Activated T-helper 17 cell treated with anti-CD3 and anti-CD28 coated beads, Interleukin-2, amount 50 U/mL, for 72 hours (primary cell): ENCODE measurements at regions not wholly inside any gene's neighbourhood (a gene's known extent, or its start where the extent isn't known, plus 50 kb on each side); places are given as distances from the start of the nearest gene placed in this dataset.

Source experiments
- ATAC-seq: fragments of 150-1000 bp; cut with Tn5 transposase; replicated peaks from 2 replicates; pipeline ENCODE4 v1.10.0; 2021; ENCODE audit warnings: mild to moderate bottlenecking, moderate library complexity
- H3K27ac Mint-ChIP-seq: one replicate; pipeline ENCODE4 v1.8.0; 2022; ENCODE audit warnings: mixed read lengths
- H3K27me3 Mint-ChIP-seq: one replicate; pipeline ENCODE4 v1.8.0; 2022; ENCODE audit warnings: mixed read lengths
- H3K36me3 Mint-ChIP-seq: one replicate; pipeline ENCODE4 v1.8.0; 2022; ENCODE audit warnings: low read depth, mild to moderate bottlenecking, mixed read lengths
- H3K4me1 Mint-ChIP-seq: one replicate; pipeline ENCODE4 v1.8.0; 2022; ENCODE audit warnings: mixed read lengths
- H3K4me3 Mint-ChIP-seq: one replicate; pipeline ENCODE4 v1.8.0; 2022; ENCODE audit warnings: mild to moderate bottlenecking, mixed read lengths
- H3K9me3 Mint-ChIP-seq: one replicate; pipeline ENCODE4 v1.8.0; 2022; ENCODE audit warnings: mixed read lengths

DNA sequence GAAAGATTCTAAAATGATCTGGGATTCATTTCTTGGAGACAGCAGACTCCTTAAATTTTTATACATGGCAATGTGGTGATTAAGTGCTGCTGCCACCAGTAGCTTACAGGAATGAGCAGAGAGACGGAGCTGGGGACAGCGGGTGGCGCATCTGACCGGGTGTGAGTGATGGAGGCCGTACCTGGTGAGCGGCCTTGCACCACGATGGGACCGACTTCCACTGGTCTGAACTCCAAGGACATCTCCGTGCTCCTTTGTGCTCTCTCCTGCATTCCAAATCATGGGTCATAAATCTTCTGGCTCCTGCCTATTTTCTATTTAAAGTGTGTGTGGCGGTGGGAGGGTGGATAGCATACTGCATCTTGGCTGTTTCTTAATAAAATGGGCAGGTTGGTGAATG is 262.6 kb downstream of the ABHD5 start:
- Mint-ChIP-seq H3K4me3 (no peak overlapping the region), H3K27me3 (peaks cover 13% of the 10 kb centered on the region), H3K4me1 (no peaks in the 10 kb centered on the region), H3K36me3 (no peaks in the 10 kb centered on the region), H3K27ac (no peak overlapping the region), H3K9me3 (no peaks in the 10 kb centered on the region)
- no peak for ATAC-seq

DNA sequence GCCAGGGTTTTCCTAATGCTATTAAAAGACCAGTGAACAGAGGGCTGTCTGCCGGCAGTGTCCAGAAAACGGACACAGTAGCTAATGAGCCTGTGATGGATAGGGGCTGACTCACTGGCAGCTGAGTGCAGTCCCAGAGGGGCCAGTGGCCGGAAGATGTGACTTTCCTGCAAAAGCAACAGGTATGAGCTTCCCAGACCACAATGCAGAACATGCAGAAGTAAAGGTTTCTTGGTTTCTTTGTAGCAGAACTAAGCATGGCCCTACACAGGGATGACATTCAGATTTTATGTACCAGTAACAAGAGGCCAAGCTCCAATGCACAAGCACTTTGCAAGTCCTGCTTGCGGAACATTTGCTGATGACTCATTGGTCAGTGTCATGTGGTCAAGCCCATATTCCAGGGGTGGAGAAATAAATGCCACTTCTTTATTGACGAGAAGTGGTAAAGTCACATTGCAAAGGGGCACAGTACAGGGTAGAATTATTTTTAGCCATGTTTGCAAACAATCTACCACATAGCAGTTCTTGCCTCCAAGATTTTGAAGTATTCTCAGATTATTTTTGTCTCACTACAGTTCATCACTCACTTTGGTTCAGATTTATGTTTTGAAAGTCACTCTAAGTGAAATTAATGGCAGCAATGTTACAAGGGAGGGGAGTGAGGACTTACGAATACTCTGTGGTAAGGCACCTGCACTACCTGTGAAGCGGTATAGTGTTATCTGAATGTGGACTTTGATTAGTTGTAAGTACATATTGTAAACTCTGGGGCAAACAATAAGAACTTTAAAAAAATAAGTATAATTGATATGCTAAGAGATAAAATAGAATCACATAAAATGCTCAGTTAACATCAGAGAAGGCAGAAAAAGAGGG is 263.3 kb downstream of the ABHD5 start:
- Mint-ChIP-seq H3K4me3 (no peak overlapping the region), H3K9me3 (no peaks in the 10 kb centered on the region), H3K27me3 (peaks cover 9% of the 10 kb centered on the region), H3K36me3 (no peaks in the 10 kb centered on the region), H3K27ac (no peak overlapping the region), H3K4me1 (no peaks in the 10 kb centered on the region)
- no peak for ATAC-seq

DNA sequence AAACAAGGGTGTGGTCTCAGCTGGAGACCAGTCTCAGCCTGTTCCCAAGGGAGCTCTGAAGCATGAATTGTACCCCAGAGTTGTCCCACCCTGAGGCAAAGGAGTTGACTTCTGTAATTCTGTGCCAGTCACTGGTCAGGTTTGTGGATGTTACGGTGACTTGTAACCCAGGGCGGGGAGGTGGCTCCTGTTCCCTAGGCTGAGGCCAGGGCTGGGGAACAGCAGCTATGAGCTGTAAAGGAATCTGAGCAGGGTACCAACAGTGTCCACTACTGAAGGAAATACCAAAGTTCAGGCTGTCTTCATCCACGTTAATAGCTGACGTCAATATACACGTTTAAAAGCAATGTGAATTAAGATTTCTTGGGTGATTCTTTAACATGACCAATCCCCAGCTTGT is 266.2 kb downstream of the ABHD5 start:
- Mint-ChIP-seq H3K4me1 (no peaks in the 10 kb centered on the region), H3K9me3 (no peaks in the 10 kb centered on the region), H3K27me3 (peaks cover 4% of the 10 kb centered on the region), H3K4me3 (no peak overlapping the region), H3K27ac (no peak overlapping the region), H3K36me3 (no peaks in the 10 kb centered on the region)
- ATAC-seq, result no peak

DNA sequence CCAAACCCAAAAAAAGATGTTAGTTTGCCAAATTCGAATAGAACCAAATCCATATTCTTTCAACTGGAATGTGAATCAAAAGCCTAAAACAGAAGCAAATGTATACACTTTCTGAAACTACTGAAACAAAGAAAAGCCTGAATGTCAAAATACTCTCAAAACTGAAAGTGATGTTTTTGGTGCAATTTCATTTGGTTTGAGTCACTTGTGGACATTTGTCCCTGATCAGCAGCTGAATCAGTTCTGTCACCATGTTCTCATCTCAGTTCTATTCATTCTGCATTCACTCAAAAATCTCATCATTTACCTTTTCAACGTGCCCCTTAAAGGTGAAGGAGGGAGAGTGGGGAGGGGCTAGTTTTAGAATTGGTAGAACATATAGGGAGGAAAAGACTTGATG is 266.8 kb downstream of the ABHD5 start:
- Mint-ChIP-seq H3K4me3 (no peak overlapping the region), H3K4me1 (no peaks in the 10 kb centered on the region), H3K27me3 (peaks cover 4% of the 10 kb centered on the region), H3K36me3 (no peaks in the 10 kb centered on the region), H3K9me3 (no peaks in the 10 kb centered on the region), H3K27ac (no peak overlapping the region)
- no peak for ATAC-seq

DNA sequence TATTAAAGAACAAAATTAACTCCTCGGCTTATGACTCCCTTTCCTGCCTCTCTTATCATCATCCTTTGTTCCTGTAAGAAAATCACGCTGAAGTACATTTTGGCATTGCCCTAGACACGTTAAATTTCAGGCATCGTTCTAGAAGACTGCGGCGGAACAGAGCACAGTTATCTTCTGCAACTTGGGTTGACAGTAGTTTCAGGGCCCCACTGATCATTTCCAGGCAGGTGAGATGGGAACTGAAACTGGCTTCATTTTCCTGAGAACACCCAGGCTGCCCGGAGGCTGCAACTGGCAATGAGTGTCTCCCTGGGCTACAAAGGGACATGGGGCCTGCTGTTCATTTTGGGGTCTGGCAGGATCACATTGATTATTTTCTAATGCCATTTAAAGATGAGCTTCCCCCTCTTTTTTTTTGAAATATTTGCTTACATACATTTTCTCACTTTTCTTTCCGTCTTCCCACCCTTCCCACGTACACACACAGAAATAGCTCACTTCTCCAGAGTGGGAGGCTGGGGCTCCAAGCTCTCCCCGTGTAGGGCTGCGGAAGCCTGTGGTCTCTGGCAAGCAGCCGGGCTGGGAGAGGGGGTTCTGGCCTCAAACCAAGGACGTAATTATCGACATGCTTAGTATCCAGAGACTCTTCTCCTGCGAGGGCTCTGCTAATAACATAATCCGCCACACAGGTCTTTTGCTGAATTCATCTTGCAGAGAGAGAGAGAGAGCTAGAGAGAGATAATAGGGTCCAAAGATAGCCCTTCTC is 267.4 kb downstream of the ABHD5 start:
- no peaks in the 10 kb centered on the region for H3K36me3 Mint-ChIP-seq
- no peaks in the 10 kb centered on the region for H3K9me3 Mint-ChIP-seq
- peaks cover 4% of the 10 kb centered on the region for H3K27me3 Mint-ChIP-seq
- no peak overlapping the region for H3K4me3 Mint-ChIP-seq
- H3K27ac Mint-ChIP-seq, result no peak overlapping the region
- no peak for ATAC-seq
- no peaks in the 10 kb centered on the region for H3K4me1 Mint-ChIP-seq

DNA sequence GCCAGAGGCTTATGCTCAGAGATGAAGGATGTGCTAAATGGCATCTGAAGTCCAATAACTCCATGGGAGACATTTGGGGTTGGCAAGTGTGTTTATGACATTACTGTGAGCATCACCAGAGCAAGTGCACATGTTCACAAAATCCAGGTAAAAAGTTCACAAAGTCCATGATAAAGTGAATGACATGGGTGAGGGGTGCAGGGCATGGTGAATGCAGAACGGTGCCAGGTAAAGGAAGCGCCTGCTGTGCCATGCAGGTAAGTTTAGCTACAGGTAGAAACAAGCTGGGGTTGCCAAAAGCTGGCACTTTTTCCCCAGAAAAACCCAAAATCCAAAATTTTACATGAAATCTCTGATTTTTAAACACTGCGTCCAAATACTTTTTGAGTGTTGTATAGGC is 268.2 kb downstream of the ABHD5 start:
- H3K36me3 Mint-ChIP-seq, result no peaks in the 10 kb centered on the region
- peaks cover 4% of the 10 kb centered on the region for H3K27me3 Mint-ChIP-seq
- H3K4me3 Mint-ChIP-seq, result no peak overlapping the region
- ATAC-seq, result no peak
- H3K27ac Mint-ChIP-seq, result no peak overlapping the region
- H3K4me1 Mint-ChIP-seq, result no peaks in the 10 kb centered on the region
- no peaks in the 10 kb centered on the region for H3K9me3 Mint-ChIP-seq

DNA sequence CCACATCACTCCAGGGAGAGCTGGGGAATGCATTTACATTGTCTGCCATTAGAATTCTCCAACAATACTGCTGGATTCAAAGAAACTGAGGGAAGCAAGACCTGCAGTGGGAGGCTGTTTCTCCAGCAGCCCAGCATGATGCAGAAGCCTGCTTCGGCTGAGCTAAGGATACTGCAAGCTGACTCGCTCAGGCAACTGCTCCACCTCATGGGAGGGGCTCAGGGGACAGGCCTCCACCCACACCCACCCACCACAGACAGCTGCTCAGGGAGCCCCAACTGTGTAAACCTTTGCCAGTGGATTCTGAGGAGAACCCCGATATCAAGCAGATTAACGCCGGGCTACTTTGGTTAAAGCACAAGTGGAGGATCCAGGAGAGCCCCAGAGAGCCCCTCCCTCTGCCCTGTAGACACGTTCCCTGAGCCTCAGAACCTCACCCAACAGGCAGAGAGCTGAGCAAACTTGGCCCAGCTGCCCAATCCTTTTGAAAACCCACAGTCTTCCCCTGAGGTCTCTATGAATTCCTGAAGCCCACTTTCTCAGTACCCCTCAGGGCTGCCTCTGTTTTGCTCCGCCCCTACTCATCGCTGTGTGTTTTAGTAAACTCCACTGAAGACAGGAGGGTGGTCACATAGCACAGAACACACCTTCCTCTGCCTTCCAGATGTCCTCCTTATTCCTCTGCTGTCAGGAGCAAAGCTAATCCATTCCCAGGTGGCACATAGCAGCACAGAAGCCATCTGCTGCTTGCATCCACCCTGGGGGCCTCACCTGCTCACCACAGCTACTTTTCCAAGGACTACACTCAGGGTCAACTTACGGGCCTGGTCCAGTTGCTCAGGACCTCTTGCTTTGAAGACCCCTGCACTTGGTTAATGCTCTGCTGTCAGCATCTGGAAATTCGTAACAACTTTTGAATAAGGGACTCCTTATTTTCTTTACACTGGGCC is 269.0 kb downstream of the ABHD5 start:
- H3K36me3 Mint-ChIP-seq, result no peaks in the 10 kb centered on the region
- H3K27ac Mint-ChIP-seq, result no peak overlapping the region
- H3K9me3 Mint-ChIP-seq, result no peaks in the 10 kb centered on the region
- H3K27me3 Mint-ChIP-seq, result peaks cover 6% of the 10 kb centered on the region
- ATAC-seq, result no peak
- H3K4me3 Mint-ChIP-seq, result no peak overlapping the region
- H3K4me1 Mint-ChIP-seq, result no peaks in the 10 kb centered on the region

DNA sequence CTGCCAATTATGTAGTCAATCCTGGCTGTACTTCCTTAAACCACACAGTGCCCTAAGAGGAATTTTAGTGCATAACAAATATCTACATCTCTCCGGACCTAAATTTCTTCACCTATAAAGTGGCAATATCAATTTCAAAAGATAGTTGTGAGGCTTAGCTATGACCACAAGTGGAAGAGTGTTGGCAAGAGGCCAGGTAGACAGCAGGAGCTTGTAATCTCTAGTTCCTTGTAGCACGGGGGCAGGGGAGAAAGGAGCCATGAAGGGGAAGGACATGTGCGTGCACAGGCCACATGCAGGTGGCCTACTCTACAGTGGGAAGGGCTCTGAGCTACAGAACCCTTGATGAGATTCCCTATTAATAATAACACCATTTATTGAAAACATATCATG is 269.7 kb downstream of the ABHD5 start:
- no peak overlapping the region for H3K4me3 Mint-ChIP-seq
- no peaks in the 10 kb centered on the region for H3K36me3 Mint-ChIP-seq
- H3K27me3 Mint-ChIP-seq, result peaks cover 12% of the 10 kb centered on the region
- no peak overlapping the region for H3K27ac Mint-ChIP-seq
- ATAC-seq, result no peak
- no peaks in the 10 kb centered on the region for H3K4me1 Mint-ChIP-seq
- H3K9me3 Mint-ChIP-seq, result no peaks in the 10 kb centered on the region

DNA sequence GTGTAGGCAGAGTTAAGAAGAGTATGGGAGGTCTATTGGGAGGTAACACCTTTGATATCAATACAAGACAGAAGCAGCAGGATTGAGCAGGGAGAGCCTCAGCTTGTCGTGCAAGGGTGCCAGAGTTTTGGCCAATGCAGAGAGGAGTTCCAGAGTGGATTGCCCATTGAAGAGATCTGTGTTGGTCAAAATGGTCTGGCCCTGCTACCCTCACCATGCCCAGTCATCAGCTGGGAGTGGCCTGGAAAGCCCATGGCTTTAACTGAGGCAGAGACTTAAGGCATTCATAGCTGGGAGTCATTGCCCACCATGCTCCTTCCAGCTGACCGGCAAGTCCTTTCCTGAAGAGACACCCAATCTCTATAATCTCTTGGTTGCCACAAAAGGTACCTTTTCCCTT is 271.3 kb downstream of the ABHD5 start:
- no peak overlapping the region for H3K4me3 Mint-ChIP-seq

DNA sequence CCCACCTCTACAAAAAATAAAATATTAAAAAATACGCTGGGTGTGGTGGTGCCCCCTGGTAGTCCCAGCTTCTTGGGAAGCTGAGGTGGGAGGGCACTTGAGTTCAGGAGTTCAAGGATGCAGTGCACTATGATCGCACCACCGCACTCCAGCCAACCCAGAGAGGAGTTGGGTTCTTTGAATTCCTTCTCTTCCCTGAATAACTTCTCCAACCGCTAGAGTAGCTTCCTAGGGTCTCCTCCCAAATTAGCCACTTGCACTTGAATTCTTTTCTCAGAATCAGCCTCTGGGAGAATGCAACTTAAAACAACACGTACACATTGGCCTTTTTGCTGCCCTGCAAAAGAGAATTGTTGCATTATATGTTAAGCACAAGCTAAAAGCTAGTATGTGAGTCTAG is 272.5 kb downstream of the ABHD5 start:
- ATAC-seq, result no peak
- Mint-ChIP-seq H3K4me1 (no peaks in the 10 kb centered on the region), H3K9me3 (no peaks in the 10 kb centered on the region), H3K36me3 (no peaks in the 10 kb centered on the region), H3K27me3 (peaks cover 23% of the 10 kb centered on the region), H3K4me3 (no peak overlapping the region), H3K27ac (no peak overlapping the region)

More for the DNA sequence above, 271.3 kb downstream of the ABHD5 start:
- H3K4me1 Mint-ChIP-seq, result no peaks in the 10 kb centered on the region
- no peak for ATAC-seq
- H3K36me3 Mint-ChIP-seq, result no peaks in the 10 kb centered on the region
- no peak overlapping the region for H3K27ac Mint-ChIP-seq
- no peaks in the 10 kb centered on the region for H3K9me3 Mint-ChIP-seq
- peaks cover 16% of the 10 kb centered on the region for H3K27me3 Mint-ChIP-seq

DNA sequence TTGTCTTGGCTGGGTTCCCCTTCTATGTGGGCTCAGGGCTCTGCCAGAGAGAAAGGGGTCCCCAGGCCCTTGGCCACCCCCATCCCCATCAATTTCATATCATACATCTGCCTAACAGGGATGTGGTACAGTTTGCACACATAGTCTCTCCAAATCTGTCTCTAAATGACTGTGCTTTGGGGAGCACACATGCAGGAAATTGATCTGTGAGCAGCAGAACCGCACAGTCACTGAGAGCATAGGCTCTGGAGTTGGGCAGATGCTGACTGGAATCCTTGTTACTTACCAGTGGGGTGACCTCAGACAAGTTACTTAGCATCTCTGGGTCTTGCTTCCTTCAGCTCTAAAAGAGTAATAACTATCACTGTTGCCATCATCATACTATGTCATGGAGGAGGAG is 273.9 kb downstream of the ABHD5 start:
- no peaks in the 10 kb centered on the region for H3K4me1 Mint-ChIP-seq
- no peak overlapping the region for H3K27ac Mint-ChIP-seq
- peak; percentile 23 for ATAC-seq
- no peaks in the 10 kb centered on the region for H3K9me3 Mint-ChIP-seq
- no peaks in the 10 kb centered on the region for H3K36me3 Mint-ChIP-seq
- no peak overlapping the region for H3K4me3 Mint-ChIP-seq
- peaks cover 29% of the 10 kb centered on the region for H3K27me3 Mint-ChIP-seq

DNA sequence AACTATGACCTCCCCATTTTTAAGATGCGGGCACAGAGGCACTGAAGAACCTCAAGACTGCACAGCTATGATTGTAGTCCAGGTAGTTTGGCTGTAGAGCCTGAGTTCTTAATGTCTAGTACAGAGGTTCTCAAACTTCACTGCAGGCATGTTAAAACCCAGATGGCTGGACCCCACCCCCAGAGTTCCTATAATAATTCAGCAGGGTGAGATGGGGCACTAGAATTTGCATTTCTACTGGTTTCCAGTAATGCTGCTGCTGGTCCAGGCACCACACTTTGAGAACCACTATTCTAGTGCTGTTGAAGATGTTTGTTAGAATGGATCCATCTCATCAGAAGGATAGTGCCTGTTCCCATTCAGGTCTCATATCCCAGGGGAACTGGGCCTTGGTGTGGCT is 274.9 kb downstream of the ABHD5 start:
- no peak overlapping the region for H3K4me3 Mint-ChIP-seq
- no peak for ATAC-seq
- H3K9me3 Mint-ChIP-seq, result no peaks in the 10 kb centered on the region
- no peak overlapping the region for H3K27ac Mint-ChIP-seq
- H3K36me3 Mint-ChIP-seq, result no peaks in the 10 kb centered on the region
- peaks cover 29% of the 10 kb centered on the region for H3K27me3 Mint-ChIP-seq
- no peaks in the 10 kb centered on the region for H3K4me1 Mint-ChIP-seq

DNA sequence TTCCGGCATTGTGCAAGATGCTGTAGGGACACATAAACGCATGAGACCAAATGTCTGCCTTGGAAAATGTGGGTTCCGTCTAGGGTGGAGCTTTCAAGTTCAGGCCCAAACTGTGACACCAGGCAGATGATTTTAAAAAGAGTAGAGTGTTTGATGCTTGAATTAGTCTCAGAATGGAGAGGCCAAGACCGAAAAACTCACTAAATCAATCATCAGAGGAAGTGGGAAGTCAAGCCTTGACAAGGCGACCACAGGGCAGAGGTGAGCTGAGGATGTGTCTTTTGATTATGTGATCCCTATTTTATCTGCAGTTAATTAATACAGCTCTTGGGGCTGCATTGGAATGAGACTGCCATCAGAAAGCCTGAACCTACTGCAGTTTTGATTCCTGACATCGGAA is 275.4 kb downstream of the ABHD5 start:
- Mint-ChIP-seq H3K4me3 (no peak overlapping the region), H3K36me3 (no peaks in the 10 kb centered on the region), H3K4me1 (no peaks in the 10 kb centered on the region), H3K9me3 (no peaks in the 10 kb centered on the region), H3K27ac (no peak overlapping the region), H3K27me3 (peaks cover 29% of the 10 kb centered on the region)
- no peak for ATAC-seq

DNA sequence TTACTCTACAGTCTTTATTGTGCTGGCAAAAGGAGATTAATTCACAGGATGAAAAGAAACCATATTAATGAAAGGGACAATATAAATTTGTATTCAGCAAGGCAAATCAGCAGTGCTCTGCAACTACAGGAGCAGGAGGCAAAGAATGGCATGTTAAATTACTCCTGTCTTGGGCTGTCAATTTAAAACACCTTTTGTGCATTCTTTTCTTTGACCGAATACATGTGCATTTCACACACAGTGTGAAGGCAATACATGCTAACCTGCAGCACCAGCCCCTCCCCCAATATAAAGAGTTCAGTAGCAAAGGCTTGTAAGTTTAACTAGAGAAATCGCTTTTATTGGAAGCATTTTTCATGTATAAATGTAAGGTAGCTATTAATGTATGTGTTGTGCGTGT is 275.2 kb upstream of the TOPAZ1 start:
- Mint-ChIP-seq H3K36me3 (no peaks in the 10 kb centered on the region), H3K27me3 (peaks cover 29% of the 10 kb centered on the region), H3K9me3 (no peaks in the 10 kb centered on the region), H3K4me1 (no peaks in the 10 kb centered on the region), H3K27ac (no peak overlapping the region), H3K4me3 (no peak overlapping the region)
- no peak for ATAC-seq
